SK-N-SH treated with all-trans-retinoic acid at 6 μM for 48 hours (cell line): ENCODE measurements at regions not wholly inside any gene's neighbourhood (a gene's known extent, or its start where the extent isn't known, plus 50 kb on each side); places are given as distances from the start of the nearest gene placed in this dataset.

Experiments used
- ATAC-seq: fragments of 200-7000 bp; cut with Tn5 transposase; 3 replicates; pipeline ENCODE4 v1.9.1; 2020; ENCODE audit warnings: mild to moderate bottlenecking, moderate library complexity
- ARNTL ChIP-seq: fragments of 450-650 bp; formaldehyde crosslinking; IDR thresholded peaks from 2 replicates; pipeline ENCODE4 v1.5.0; 2020; ENCODE audit warnings: low read depth, mild to moderate bottlenecking, moderate library complexity, borderline replicate concordance
- BACH2 ChIP-seq: fragments of 250-450 bp; sonication (Bioruptor Pico); IDR thresholded peaks from 2 replicates; pipeline ENCODE4 v1.9.0; 2021; ENCODE audit warnings: mild to moderate bottlenecking, borderline replicate concordance
- CREB5 ChIP-seq: fragments of 250-450 bp; sonication (Bioruptor Pico); IDR thresholded peaks from 2 replicates; pipeline ENCODE4 v1.5.1; 2020; ENCODE audit warnings: low read depth, mild to moderate bottlenecking, moderate library complexity
- CSDC2 ChIP-seq: fragments of 250-450 bp; sonication (Bioruptor Pico); IDR thresholded peaks from 2 replicates; pipeline ENCODE4 v1.5.0; 2020; ENCODE audit warnings: mild to moderate bottlenecking, moderate library complexity
- CSRNP3 ChIP-seq: fragments of 250-450 bp; sonication (Bioruptor Pico); IDR thresholded peaks from 2 replicates; pipeline ENCODE4 v1.5.1; 2021; ENCODE audit warnings: mild to moderate bottlenecking, moderate library complexity
- ESRRG ChIP-seq: fragments of 250-450 bp; sonication (Bioruptor Pico); IDR thresholded peaks from 2 replicates; pipeline ENCODE4 v1.6.1; 2021; ENCODE audit warnings: mild to moderate bottlenecking
- OSR1 ChIP-seq: fragments of 250-450 bp; sonication (Bioruptor Pico); IDR thresholded peaks from 2 replicates; pipeline ENCODE4 v1.8.0; 2022; ENCODE audit warnings: moderate library complexity, mild to moderate bottlenecking, inconsistent platforms
- POU6F1 ChIP-seq: fragments of 250-450 bp; sonication (Bioruptor Pico); IDR thresholded peaks from 2 replicates; pipeline ENCODE4 v1.8.0; 2021; ENCODE audit warnings: low read depth, mild to moderate bottlenecking, moderate library complexity, borderline replicate concordance
- PPARA ChIP-seq: fragments of 250-450 bp; sonication (Bioruptor Pico); IDR thresholded peaks from 2 replicates; pipeline ENCODE4 v1.5.0; 2020; ENCODE audit warnings: mild to moderate bottlenecking, borderline replicate concordance
- RARB ChIP-seq: fragments of 250-450 bp; sonication (Bioruptor Pico); IDR thresholded peaks from 2 replicates; pipeline ENCODE4 v1.8.0; 2021; ENCODE audit warnings: mild to moderate bottlenecking, moderate library complexity
- SNAI2 ChIP-seq: fragments of 250-450 bp; sonication (Bioruptor Pico); IDR thresholded peaks from 2 replicates; pipeline ENCODE4 v1.5.0; 2020; ENCODE audit warnings: mild to moderate bottlenecking, moderate library complexity
- TCF4 ChIP-seq: fragments of 250-450 bp; sonication (Bioruptor Pico); IDR thresholded peaks from 2 replicates; pipeline ENCODE4 v1.8.0; 2021; ENCODE audit warnings: mild to moderate bottlenecking, moderate library complexity, borderline replicate concordance
- TOX ChIP-seq: fragments of 250-450 bp; sonication (Bioruptor Pico); IDR thresholded peaks from 2 replicates; pipeline ENCODE4 v1.8.0; 2021; ENCODE audit warnings: mild to moderate bottlenecking, moderate library complexity, borderline replicate concordance
- TSHZ2 ChIP-seq: fragments of 250-450 bp; sonication (Bioruptor Pico); IDR thresholded peaks from 2 replicates; pipeline ENCODE4 v1.5.0; 2020; ENCODE audit warnings: mild to moderate bottlenecking, moderate library complexity
- ZC3H10 ChIP-seq: fragments of 250-450 bp; sonication (Bioruptor Pico); IDR thresholded peaks from 2 replicates; pipeline ENCODE4 v1.5.1; 2021; ENCODE audit warnings: mild to moderate bottlenecking, moderate library complexity
- ZFP3 ChIP-seq: fragments of 250-450 bp; sonication (Bioruptor Pico); IDR thresholded peaks from 2 replicates; pipeline ENCODE4 v1.5.0; 2020; ENCODE audit warnings: mild to moderate bottlenecking, moderate library complexity
- ZFP30 ChIP-seq: fragments of 450-650 bp; formaldehyde crosslinking; IDR thresholded peaks from 2 replicates; pipeline ENCODE4 v1.5.0; 2022; ENCODE audit warnings: mild to moderate bottlenecking, moderate library complexity
- ZNF565 ChIP-seq: fragments of 450-650 bp; formaldehyde crosslinking; conservative IDR thresholded peaks from 2 replicates; pipeline ENCODE4 v1.5.0; 2020; ENCODE audit warnings: low read depth, mild to moderate bottlenecking, moderate library complexity
- ZNF70 ChIP-seq: fragments of 450-650 bp; formaldehyde crosslinking; IDR thresholded peaks from 2 replicates; pipeline ENCODE4 v1.5.0; 2020; ENCODE audit warnings: mild to moderate bottlenecking, moderate library complexity
- ZNF8 ChIP-seq: fragments of 450-650 bp; formaldehyde crosslinking; IDR thresholded peaks from 2 replicates; pipeline ENCODE4 v1.5.0; 2020; ENCODE audit warnings: mild to moderate bottlenecking, moderate library complexity

- TF ChIP-seq CSDC2 (CRISPR knock-in tag): no peak
- no peak for TF ChIP-seq ESRRG
- TF ChIP-seq CREB5 (CRISPR knock-in tag): no peak
- TF ChIP-seq TOX (CRISPR knock-in tag): no peak
- no peak for TF ChIP-seq BACH2 (CRISPR knock-in tag)
- TF ChIP-seq ZNF565: no peak
- no peak for TF ChIP-seq TCF4 (CRISPR knock-in tag)
- TF ChIP-seq ZFP3 (CRISPR knock-in tag): no peak
- peak; percentile 46 for ATAC-seq
Observed at GRCh38 chr7:93044147-93044810, 73.5 kb downstream of the SAMD9 start.

GRCh38 chr7:93043385-93043985 is 74.3 kb downstream of the SAMD9 start:
- peak; percentile 64 for ATAC-seq

GRCh38 chr7:93040355-93040754 is 77.4 kb downstream of the SAMD9 start:
- TF ChIP-seq CSDC2 (CRISPR knock-in tag) (no peak), TSHZ2 (CRISPR knock-in tag) (no peak), ZC3H10 (CRISPR knock-in tag) (no peak), RARB (no peak), ESRRG (no peak), ZFP3 (CRISPR knock-in tag) (no peak), BACH2 (CRISPR knock-in tag) (no peak)
- TF ChIP-seq, all 23 proteins: peak for 0
- ATAC-seq: no peak

More at GRCh38 chr7:93043385-93043985, 74.3 kb downstream of the SAMD9 start:
- TF ChIP-seq SNAI2 (CRISPR knock-in tag) (no peak), TSHZ2 (CRISPR knock-in tag) (no peak), ZNF8 (no peak), POU6F1 (CRISPR knock-in tag) (no peak), OSR1 (CRISPR knock-in tag) (no peak), ARNTL (CRISPR knock-in tag) (no peak), ESRRG (no peak), ZC3H10 (CRISPR knock-in tag) (no peak), ZFP3 (CRISPR knock-in tag) (no peak), ZFP30 (no peak), BACH2 (CRISPR knock-in tag) (no peak), CSRNP3 (CRISPR knock-in tag) (no peak), ZNF70 (CRISPR knock-in tag) (no peak), ZNF565 (no peak), CSDC2 (CRISPR knock-in tag) (no peak), PPARA (no peak)
- TF ChIP-seq, all 23 proteins: peak for 0
